Ovary (tissue), 7 donors: ENCODE measurements at regions not wholly inside any gene's neighbourhood (a gene's known extent, or its start where the extent isn't known, plus 50 kb on each side); places are given as distances from the start of the nearest gene placed in this dataset.

Experiments used
- DNase-seq, 5 donors: peaks; one replicate each; pipeline ENCODE4 v3.0.0-alpha.2; 2019 to 2020
- H3K27ac ChIP-seq, 2 donors: fragments of 200-600 bp; one replicate each; pipeline versions ENCODE4 v1.5.1 to v1.8.0; 2019 to 2022
- H3K27me3 ChIP-seq: fragments of 200-600 bp; one replicate; pipeline ENCODE4 v1.8.0; 2022
- H3K36me3 ChIP-seq: fragments of 200-600 bp; sonication (generic); one replicate; pipeline ENCODE4 v1.5.1; 2019
- H3K4me1 ChIP-seq: one replicate; pipeline ENCODE4 v1.8.1; 2013; ENCODE audit warnings: mild to moderate bottlenecking, moderate library complexity; ENCODE audit not compliant: insufficient read depth
- H3K4me3 ChIP-seq: fragments of 200-600 bp; sonication (generic); one replicate; pipeline ENCODE4 v1.5.1; 2017
- H3K9me3 ChIP-seq, 2 donors: fragments of 200-600 bp in 1 of 2; sonication (generic) in 1 of 2; one replicate each; pipeline versions ENCODE4 v1.5.1 to v1.8.1; 2013 to 2019; ENCODE audit warnings: mild to moderate bottlenecking in 1 of 2, moderate library complexity in 1 of 2
- CTCF ChIP-seq, 3 donors: fragments of 450-650 bp in 2 of 3; fragments of 200-600 bp in 1 of 3; IDR thresholded peaks; one replicate each; pipeline versions ENCODE4 v1.5.1 to v1.8.0; 2016 to 2022; ENCODE audit warnings: antibody characterized with exemption in 3 of 3, mild to moderate bottlenecking in 1 of 3
- EP300 ChIP-seq: sonication (generic); formaldehyde crosslinking; IDR thresholded peaks from one replicate; pipeline ENCODE4 v1.6.1; 2017; ENCODE audit warnings: antibody characterized with exemption
- POLR2A ChIP-seq: fragments of 450-650 bp; IDR thresholded peaks from one replicate; pipeline ENCODE4 v1.6.1; 2017; ENCODE audit warnings: antibody characterized with exemption, mild to moderate bottlenecking, moderate library complexity
- WGBS, 3 donors: extraction: QIAGEN DNeasy Blood & Tissue Kit in 1 of 3; methylation state at CpG; one replicate each; pipeline versions ENCODE4 v1.1.5 to v1.1.7; 2013 to 2017; 5-methylcytosine and 5-hydroxymethylcytosine counted together
- intact Hi-C, 4 donors: fragments of 100-400 bp; cut with DNase I; formaldehyde crosslinking; loops; one replicate each; pipeline versions ENCODE4 v1.11.0 to v1.15.1; 2022 to 2023
- donor health status: DM: no; HTN: no; CAD: no; lungs with moderate emphysema.
- donor health status: DM: no; HTN: no; CAD: no.
- donor health status: Bipolar disorder and iron deficiency.
- donor health status: DM: no; HTN: no; CAD: no.
- donor health status: DM: yes; HTN: yes; CAD: no.

DNA sequence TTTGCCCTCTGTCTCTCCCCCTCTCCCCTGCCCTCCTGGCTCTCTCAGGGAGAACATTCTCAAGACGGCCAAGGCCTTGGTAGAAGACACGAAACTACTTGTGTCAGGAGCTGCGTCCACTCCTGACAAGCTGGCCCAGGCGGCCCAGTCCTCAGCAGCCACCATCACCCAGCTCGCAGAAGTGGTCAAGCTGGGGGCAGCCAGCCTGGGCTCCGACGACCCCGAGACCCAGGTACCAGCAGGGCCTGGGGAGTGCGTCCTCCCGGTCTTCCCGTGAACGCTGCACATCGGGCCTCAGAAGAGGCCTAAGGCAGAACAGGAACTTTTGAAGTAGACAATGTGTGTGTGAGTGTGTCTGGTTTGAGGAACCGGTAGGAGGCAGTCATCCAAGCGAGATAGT is 245.4 kb upstream of the TPM1 start:
- Histone ChIP-seq H3K36me3 (no peaks in the 10 kb centered on the region), H3K9me3 (no peaks in the 10 kb centered on the region), H3K27ac (no peak overlapping the region), H3K27me3 (no peaks in the 10 kb centered on the region), H3K4me3 (no peak overlapping the region), H3K4me1 (no peaks in the 10 kb centered on the region)
- DNase-seq = no peak
- 94 to 97% (median 95%) methylated on average over 15 of the region's 15 CpGs for WGBS, 3 donors
- no peak for TF ChIP-seq POLR2A
- no peak for TF ChIP-seq EP300
- no peak for TF ChIP-seq CTCF (IDR thresholded peaks at IDR 0.05)
- intact Hi-C loops = no loop called here

GRCh38 chr15:62798536-62798935 is 244.0 kb upstream of the TPM1 start:
- Histone ChIP-seq H3K4me1 (no peaks in the 10 kb centered on the region), H3K4me3 (no peak overlapping the region), H3K27me3 (no peaks in the 10 kb centered on the region), H3K9me3 (no peaks in the 10 kb centered on the region), H3K36me3 (no peaks in the 10 kb centered on the region), H3K27ac (no peak overlapping the region)
- no peak for DNase-seq
- intact Hi-C loops = no loop called here
- TF ChIP-seq POLR2A (no peak), EP300 (no peak)
- WGBS, 3 donors = 87 to 92% (median 88%) methylated on average over 5 of the region's 5 CpGs

DNA sequence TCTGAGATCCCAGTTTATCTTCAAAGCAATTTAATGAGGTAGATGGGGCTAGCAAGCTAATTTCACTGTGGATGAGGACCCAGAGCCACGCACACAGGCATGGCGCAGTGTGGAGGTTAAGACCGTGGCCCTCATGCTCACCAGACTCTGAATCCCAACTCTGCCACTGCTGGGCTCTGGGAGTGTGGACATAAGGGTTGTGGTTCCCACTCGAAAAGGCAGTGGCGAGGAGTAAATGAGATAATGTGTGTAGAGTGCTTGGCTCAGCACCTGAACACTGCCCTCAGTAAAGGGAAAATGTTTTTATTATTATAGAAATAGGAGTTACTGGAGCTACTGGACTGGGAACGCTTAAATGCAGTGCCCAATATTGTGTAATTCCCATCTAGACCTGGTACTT is 243.5 kb upstream of the TPM1 start:
- Histone ChIP-seq H3K9me3 (no peaks in the 10 kb centered on the region), H3K36me3 (no peaks in the 10 kb centered on the region), H3K4me3 (no peak overlapping the region), H3K4me1 (no peaks in the 10 kb centered on the region), H3K27me3 (no peaks in the 10 kb centered on the region), H3K27ac (no peak overlapping the region)
- TF ChIP-seq POLR2A (no peak), CTCF (IDR thresholded peaks at IDR 0.05) (no peak), EP300 (no peak)
- intact Hi-C loops = no loop called here
- no peak for DNase-seq
- 90 to 96% (median 93%) methylated on average over 6 of the region's 6 CpGs for WGBS, 3 donors

DNA sequence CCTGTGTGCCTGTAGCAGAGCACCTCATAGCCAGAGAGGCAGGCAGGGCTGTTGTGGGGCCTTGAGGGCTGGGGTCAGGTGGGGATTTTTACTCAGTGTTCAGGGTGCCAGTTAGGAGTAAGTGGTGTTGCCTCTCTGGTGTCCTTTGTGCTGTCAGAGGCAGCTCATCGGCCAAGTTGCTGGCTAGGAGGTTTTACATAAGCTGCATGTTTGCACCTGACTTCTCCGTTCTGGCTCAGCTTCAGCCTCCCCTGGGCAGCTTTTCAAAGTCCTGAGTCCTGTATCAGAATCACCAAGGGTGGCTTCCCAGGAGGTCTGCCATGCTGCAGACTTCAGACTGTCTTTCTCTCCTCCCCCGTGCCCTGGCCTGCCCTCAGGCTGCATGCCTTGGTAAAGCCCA is 242.6 kb upstream of the TPM1 start:
- 77 to 86% (median 84%) methylated on average over 2 to 3 of the region's 3 CpGs for WGBS, 3 donors
- H3K27ac ChIP-seq = no peak overlapping the region
- no peaks in the 10 kb centered on the region for H3K4me1 ChIP-seq
- DNase-seq = peak in 1 of 5 donors; percentile 56
- H3K36me3 ChIP-seq = no peaks in the 10 kb centered on the region
- H3K27me3 ChIP-seq = no peaks in the 10 kb centered on the region
- TF ChIP-seq EP300 = no peak
- TF ChIP-seq POLR2A = no peak
- TF ChIP-seq CTCF (IDR thresholded peaks at IDR 0.05) = no peak
- intact Hi-C loops = no loop called here
- H3K9me3 ChIP-seq = no peaks in the 10 kb centered on the region
- no peak overlapping the region for H3K4me3 ChIP-seq

DNA sequence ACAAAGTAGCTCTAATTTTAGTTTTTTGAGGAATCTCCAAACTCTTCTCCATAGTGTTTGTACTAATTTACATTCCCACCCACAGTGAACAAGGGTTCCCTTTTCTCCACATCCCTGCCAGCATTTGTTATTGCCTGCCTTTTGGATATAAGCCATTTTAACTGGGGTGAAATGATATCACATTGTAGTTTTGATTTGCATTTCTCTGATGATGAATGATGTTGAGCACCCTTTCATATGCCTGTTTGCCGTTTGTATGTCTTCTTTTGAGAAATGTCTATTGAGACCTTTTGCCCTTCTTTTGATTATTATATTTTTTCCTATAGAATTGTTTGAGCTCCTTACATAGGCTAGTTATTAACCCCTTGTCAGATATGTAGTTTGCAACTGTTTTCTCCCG is 239.9 kb upstream of the TPM1 start:
- H3K27me3 ChIP-seq = no peaks in the 10 kb centered on the region
- H3K27ac ChIP-seq = no peak overlapping the region
- H3K4me3 ChIP-seq = no peak overlapping the region
- no peaks in the 10 kb centered on the region for H3K4me1 ChIP-seq
- TF ChIP-seq POLR2A (no peak), CTCF (IDR thresholded peaks at IDR 0.05) (no peak), EP300 (no peak)
- H3K9me3 ChIP-seq = no peaks in the 10 kb centered on the region
- intact Hi-C loops = no loop called here
- H3K36me3 ChIP-seq = no peaks in the 10 kb centered on the region
- no peak for DNase-seq
- 66 to 85% (median 83%) methylated on average over 2 of the region's 2 CpGs for WGBS, 3 donors
